ENCODE measurements at regions not wholly inside any gene's neighbourhood (a gene's known extent, or its start where the extent isn't known, plus 50 kb on each side); places are given as distances from the start of the nearest gene placed in this dataset.

- no peak for DNase-seq (ENCODE audit: low spot score)
Observed at GRCh38 chr1:56442290-56442877, 137.0 kb downstream of the PLPP3 start.

GRCh38 chr1:56441601-56442000, 137.8 kb downstream of the PLPP3 start:
- DNase-seq (ENCODE audit: low spot score): no peak

DNA sequence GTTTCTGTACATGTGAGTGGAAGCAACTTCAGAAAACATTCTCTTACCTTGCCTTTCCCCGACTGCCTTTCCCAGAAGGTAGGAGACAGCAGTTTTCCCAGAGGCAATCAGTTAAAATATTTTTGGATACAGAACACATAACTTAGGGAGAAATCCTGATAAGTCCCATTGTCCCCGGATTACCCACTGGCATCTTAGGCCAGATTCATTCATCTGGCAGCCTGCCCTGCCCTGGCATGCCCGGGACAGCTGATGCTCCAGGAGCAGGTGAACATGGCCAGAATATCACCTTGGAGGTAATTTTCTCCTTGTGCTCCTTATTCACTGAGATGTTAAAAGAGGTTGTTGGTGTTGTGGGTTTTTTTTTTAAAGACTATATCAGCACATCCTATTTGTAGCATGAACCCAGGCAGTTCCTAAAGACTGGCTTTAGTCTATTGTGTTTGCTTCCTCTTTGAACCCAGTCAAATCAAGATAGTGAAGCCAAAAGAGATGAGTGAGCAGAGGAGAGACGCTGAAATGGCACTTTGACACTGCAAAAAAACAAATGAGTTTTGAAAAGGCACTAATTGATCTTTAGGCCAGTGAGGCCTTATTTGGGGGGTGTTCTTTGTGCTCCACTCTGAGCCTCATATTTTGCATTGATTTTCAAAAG, 139.6 kb downstream of the PLPP3 start:
- DNase-seq (ENCODE audit: low spot score): no peak

DNA sequence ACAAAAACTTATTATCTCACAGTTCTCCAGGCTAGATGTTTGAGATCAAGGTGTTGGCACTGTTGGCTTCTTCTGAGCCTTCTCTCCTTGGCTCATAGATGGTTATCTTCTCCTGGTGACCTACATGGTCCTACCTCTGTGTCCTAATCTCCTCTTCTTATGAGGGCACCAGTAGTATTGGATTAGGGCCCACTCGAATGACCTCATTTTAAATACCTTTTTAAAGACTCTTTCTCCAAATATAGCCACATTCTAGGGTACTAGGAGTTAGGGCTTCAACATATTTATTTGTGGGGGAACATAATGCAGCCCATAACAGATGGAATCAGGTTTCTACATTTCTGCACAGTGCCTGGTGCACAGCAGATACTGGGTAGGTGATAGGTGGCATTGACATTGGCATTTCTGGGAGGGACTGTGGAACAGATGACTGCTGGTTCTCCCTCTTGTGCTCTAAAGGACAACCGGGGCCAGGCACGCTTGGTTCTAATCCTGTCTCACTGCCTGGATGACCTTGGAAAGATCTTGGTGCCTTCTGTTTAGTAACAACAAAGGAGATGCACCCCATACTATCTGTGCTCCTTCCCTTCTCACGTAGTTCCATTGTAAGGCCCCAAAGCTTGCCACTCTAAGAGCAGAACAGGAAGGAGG, 140.3 kb downstream of the PLPP3 start:
- no peak for DNase-seq (ENCODE audit: low spot score)

DNA sequence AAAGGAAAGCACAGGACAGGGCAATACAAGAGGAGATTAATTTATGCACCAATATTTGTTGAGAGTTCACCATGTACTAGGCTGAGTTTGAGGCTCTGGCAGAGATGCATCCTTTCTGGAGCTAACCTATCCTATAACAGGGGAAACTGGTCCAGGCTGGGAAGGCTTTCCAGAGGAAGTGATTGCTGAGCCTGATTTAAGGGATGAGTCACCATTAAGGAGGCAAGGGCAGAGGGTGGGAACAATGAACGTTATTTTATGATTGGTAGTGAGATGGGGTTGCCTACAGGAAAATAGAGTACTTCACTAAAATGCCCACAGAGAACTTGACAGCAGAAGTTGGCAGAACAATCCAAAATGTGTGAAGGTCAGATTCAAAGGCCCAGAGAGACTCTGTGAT, 141.4 kb downstream of the PLPP3 start:
- no peak for DNase-seq (ENCODE audit: low spot score)

- DNase-seq (ENCODE audit: low spot score): peak; percentile 93
Observed at GRCh38 chr1:56436912-56437417, 142.4 kb downstream of the PLPP3 start.

GRCh38 chr1:56436296-56436695, 143.1 kb downstream of the PLPP3 start:
- peak; percentile 81 for DNase-seq (ENCODE audit: low spot score)

GRCh38 chr1:56435434-56436262, 143.7 kb downstream of the PLPP3 start:
- DNase-seq (ENCODE audit: low spot score): peak; percentile 99

DNA sequence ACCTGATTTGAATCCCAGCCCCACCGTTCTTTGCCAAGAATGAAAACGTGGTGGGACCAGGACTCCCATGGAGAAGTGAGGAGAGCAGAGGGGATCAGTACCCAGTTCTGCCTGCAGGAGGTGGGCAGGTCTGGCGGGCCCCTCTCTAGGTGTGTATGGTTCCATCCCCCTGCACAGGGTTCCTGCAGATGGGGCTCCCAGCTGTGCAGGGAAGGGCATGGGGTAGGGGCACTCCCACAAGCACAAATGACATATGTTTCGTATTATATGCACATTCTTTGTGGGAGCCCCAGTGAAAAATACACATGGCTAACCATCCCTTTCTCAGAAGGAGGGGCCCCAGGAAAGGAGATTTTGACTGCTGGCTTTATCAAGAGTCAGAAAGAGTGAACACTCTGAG, 144.6 kb downstream of the PLPP3 start:
- DNase-seq (ENCODE audit: low spot score): no peak

- DNase-seq (ENCODE audit: low spot score): no peak
Observed at GRCh38 chr1:56434025-56434424, 145.3 kb downstream of the PLPP3 start.

GRCh38 chr1:56433056-56433577, 146.2 kb downstream of the PLPP3 start:
- DNase-seq (ENCODE audit: low spot score): no peak

GRCh38 chr1:56432166-56432971, 147.0 kb downstream of the PLPP3 start:
- no peak for DNase-seq (ENCODE audit: low spot score)

- DNase-seq (ENCODE audit: low spot score): no peak
Observed at GRCh38 chr1:56430141-56430839, 149.1 kb downstream of the PLPP3 start.

- DNase-seq (ENCODE audit: low spot score): no peak
Observed at GRCh38 chr1:56429288-56429687, 150.1 kb downstream of the PLPP3 start.

- DNase-seq (ENCODE audit: low spot score): no peak
Observed at GRCh38 chr1:56426587-56427381, 152.6 kb downstream of the PLPP3 start.

- DNase-seq (ENCODE audit: low spot score): no peak
Observed at GRCh38 chr1:56425494-56426037, 153.8 kb downstream of the PLPP3 start.

- no peak for DNase-seq (ENCODE audit: low spot score)
Observed at GRCh38 chr1:56424744-56425493, 154.4 kb downstream of the PLPP3 start.

DNA sequence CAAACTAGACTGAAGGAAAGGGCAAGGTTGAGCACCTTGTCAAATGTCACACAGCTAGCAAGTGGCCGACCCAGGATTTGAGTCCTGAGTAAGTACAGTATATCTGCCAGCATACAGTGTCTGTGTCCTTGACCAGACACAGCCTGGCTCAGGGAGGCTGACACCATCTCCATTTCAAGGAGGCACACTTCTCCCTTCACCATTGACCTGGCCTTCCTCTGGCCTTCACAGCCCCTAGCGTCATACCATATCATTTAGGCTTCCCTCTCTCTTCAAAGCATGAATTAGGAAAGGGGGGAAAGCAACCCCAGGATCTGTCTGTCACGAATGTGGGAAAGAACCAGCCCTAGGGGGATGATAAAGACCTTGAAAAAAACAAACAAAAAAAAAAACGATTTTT, 155.6 kb downstream of the PLPP3 start:
- no peak for DNase-seq (ENCODE audit: low spot score)

DNA sequence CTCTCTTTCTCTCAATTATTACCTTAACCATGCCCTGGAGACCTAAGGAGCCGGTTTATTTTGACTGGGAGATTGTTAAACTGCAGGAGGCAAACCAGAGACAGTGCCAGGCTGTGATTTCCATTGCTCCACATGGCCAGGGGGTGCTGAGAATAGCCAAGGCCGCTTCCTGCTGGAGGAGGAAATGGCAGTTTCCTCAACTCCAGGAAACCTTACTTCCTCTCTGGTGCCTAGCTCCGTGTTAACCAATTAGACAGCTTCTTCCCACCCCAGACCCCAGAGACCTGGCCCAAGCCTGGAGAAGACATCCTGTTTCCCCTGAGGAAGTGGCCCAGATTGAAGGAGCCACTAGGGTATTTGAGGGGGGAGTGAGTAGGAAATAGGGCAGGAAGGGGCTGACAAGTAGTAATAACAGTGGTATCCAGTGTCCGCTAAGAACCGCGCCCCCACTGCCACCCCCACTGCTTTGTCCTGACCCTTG, 161.2 kb downstream of the PLPP3 start:
- no peak for DNase-seq (ENCODE audit: low spot score)

Measured in globus pallidus (tissue), 1 donor.